H1 (cell line): ENCODE measurements at regions not wholly inside any gene's neighbourhood (a gene's known extent, or its start where the extent isn't known, plus 50 kb on each side); places are given as distances from the start of the nearest gene placed in this dataset.

ENCODE experiments used
- CTCF ChIA-PET: fragments of 300-600 bp; sonication (Branson Sonifier 250); formaldehyde crosslinking; loops from one replicate; lab custom pipeline; 2021; ENCODE audit not compliant: partially characterized antibody; lab: Charles Lee
- POLR2A ChIA-PET: fragments of 300-600 bp; sonication (Branson Sonifier 250); formaldehyde crosslinking; loops from one replicate; lab custom pipeline; 2021; ENCODE audit warnings: inconsistent platforms; ENCODE audit not compliant: partially characterized antibody; lab: Charles Lee
- DNase-seq, 2 experiments: peaks; one replicate each; pipeline versions ENCODE4 v3.0.0 to v3.0.0-alpha.2; 2010 to 2022; ENCODE audit warnings: low spot score in 2 of 2, low read depth in 1 of 2, mixed read lengths in 1 of 2
- FAIRE-seq: peaks from 2 replicates; lab custom pipeline; 2011; peaks lifted over from hg19 to GRCh38; lab: Jason Lieb, UNC
- H2AFZ ChIP-seq: 2 replicates; pipeline ENCODE4 v1.8.1; 2012; ENCODE audit warnings: low read length, inconsistent platforms
- H2AK5ac ChIP-seq: 2 replicates; pipeline ENCODE4 v1.6.1; 2013; ENCODE audit warnings: low read depth, low read length
- H2BK120ac ChIP-seq: replicated peaks from 2 replicates; pipeline ENCODE3; 2013; ENCODE audit warnings: low read depth, low read length, inconsistent platforms
- H2BK12ac ChIP-seq: 2 replicates; pipeline ENCODE4 v1.6.1; 2013; ENCODE audit warnings: low read depth, low read length
- H2BK15ac ChIP-seq: 2 replicates; pipeline ENCODE4 v1.6.1; 2013; ENCODE audit warnings: low read length
- H2BK20ac ChIP-seq: 2 replicates; pipeline ENCODE4 v1.6.1; 2013; ENCODE audit warnings: low read length
- H2BK5ac ChIP-seq: 2 replicates; pipeline ENCODE4 v1.6.1; 2013; ENCODE audit warnings: low read depth, low read length
- H3K14ac ChIP-seq: 2 replicates; pipeline ENCODE4 v1.6.1; 2013; ENCODE audit warnings: inconsistent platforms; ENCODE audit not compliant: insufficient read length
- H3K18ac ChIP-seq: 2 replicates; pipeline ENCODE4 v1.6.1; 2013; ENCODE audit warnings: low read length; ENCODE audit errors: extremely low read depth
- H3K23ac ChIP-seq: 2 replicates; pipeline ENCODE4 v1.6.1; 2013; ENCODE audit warnings: inconsistent platforms; ENCODE audit not compliant: insufficient read length
- H3K23me2 ChIP-seq: 2 replicates; pipeline ENCODE4 v1.6.1; 2013; ENCODE audit warnings: low read depth, low read length
- H3K27ac ChIP-seq: 2 replicates; pipeline ENCODE4 v1.6.1; 2011; ENCODE audit warnings: low read depth, low read length, inconsistent platforms
- H3K27me3 ChIP-seq, 4 experiments: replicated peaks in 1 of 4; 1 replicate in 1 of 4; 2 replicates in 3 of 4; pipeline versions ENCODE4 v1.6.1 to v1.8.1; 2011 to 2013; ENCODE audit warnings: low read length in 3 of 4, mild to moderate bottlenecking in 3 of 4, inconsistent platforms in 2 of 4, mixed read lengths in 2 of 4, moderate library complexity in 1 of 4; ENCODE audit not compliant: control insufficient read depth in 3 of 4, insufficient read depth in 3 of 4; ENCODE audit errors: extremely low read depth in 1 of 4
- H3K36me3 ChIP-seq, 4 experiments: 2 replicates each; pipeline versions ENCODE4 v1.6.1 to v1.8.1; 2011 to 2013; ENCODE audit warnings: mild to moderate bottlenecking in 4 of 4, low read length in 3 of 4, moderate library complexity in 2 of 4, control low read depth in 1 of 4, inconsistent platforms in 1 of 4; ENCODE audit not compliant: insufficient read depth in 4 of 4, control insufficient read depth in 2 of 4
- H3K4ac ChIP-seq: replicated peaks from 2 replicates; pipeline ENCODE3; 2013; ENCODE audit warnings: low read length, low read depth, mixed read lengths, inconsistent platforms; ENCODE audit not compliant: insufficient read length
- H3K4me1 ChIP-seq, 4 experiments: replicated peaks in 1 of 4; 1 replicate in 1 of 4; 2 replicates in 3 of 4; pipeline versions ENCODE4 v1.6.1 to v1.8.1; 2011 to 2013; ENCODE audit warnings: low read length in 3 of 4, inconsistent platforms in 2 of 4, mixed read lengths in 1 of 4; ENCODE audit not compliant: insufficient read depth in 4 of 4, control insufficient read depth in 3 of 4
- H3K4me2 ChIP-seq, 2 experiments: 2 replicates each; pipeline versions ENCODE4 v1.6.1 to v1.8.1; 2011 to 2013; ENCODE audit warnings: low read depth in 2 of 2, low read length in 2 of 2, control low read depth in 1 of 2, inconsistent platforms in 1 of 2, mild to moderate bottlenecking in 1 of 2; ENCODE audit not compliant: insufficient read depth in 1 of 2
- H3K4me3 ChIP-seq, 4 experiments: fragments of 200-600, 300-600 bp in 1 of 4; sonication (generic), shearing (Covaris generic), sonication (Bioruptor Twin) in 1 of 4; 2 replicates each; pipeline versions ENCODE4 v1.5.1 to v1.8.1; 2011 to 2016; ENCODE audit warnings: low read length in 4 of 4, low read depth in 3 of 4, control low read depth in 2 of 4, inconsistent platforms in 2 of 4, mild to moderate bottlenecking in 2 of 4, mixed read lengths in 1 of 4, moderate library complexity in 1 of 4; ENCODE audit not compliant: insufficient read depth in 2 of 4; ENCODE audit errors: extremely low read depth in 1 of 4
- H3K56ac ChIP-seq: replicated peaks from 2 replicates; pipeline ENCODE3; 2013; ENCODE audit warnings: low read depth, mild to moderate bottlenecking, mixed read lengths, low read length, inconsistent platforms; ENCODE audit not compliant: insufficient read length
- H3K79me1 ChIP-seq: 2 replicates; pipeline ENCODE4 v1.6.1; 2013; ENCODE audit warnings: low read depth, low read length, control low read depth
- H3K79me2 ChIP-seq, 2 experiments: 2 replicates each; pipeline versions ENCODE4 v1.6.1 to v1.8.1; 2012 to 2013; ENCODE audit warnings: low read length in 2 of 2, mild to moderate bottlenecking in 2 of 2, inconsistent platforms in 1 of 2; ENCODE audit not compliant: insufficient read depth in 2 of 2, control insufficient read depth in 1 of 2
- H3K9ac ChIP-seq, 4 experiments: replicated peaks in 1 of 4; 1 replicate in 1 of 4; 2 replicates in 3 of 4; pipeline versions ENCODE4 v1.6.1 to v1.8.1; 2011 to 2013; ENCODE audit warnings: low read depth in 3 of 4, low read length in 3 of 4, control low read depth in 2 of 4, mild to moderate bottlenecking in 2 of 4, moderate library complexity in 2 of 4, inconsistent platforms in 1 of 4; ENCODE audit errors: extremely low read depth in 1 of 4
- H3K9me3 ChIP-seq, 2 experiments: 2 replicates each; pipeline versions ENCODE4 v1.6.1 to v1.8.1; 2012 to 2013; ENCODE audit warnings: mild to moderate bottlenecking in 2 of 2, moderate library complexity in 2 of 2, control low read depth in 1 of 2, inconsistent platforms in 1 of 2, low read depth in 1 of 2, low read length in 1 of 2, mixed read lengths in 1 of 2; ENCODE audit not compliant: insufficient read depth in 2 of 2
- H4K20me1 ChIP-seq, 2 experiments: replicated peaks in 1 of 2; 2 replicates each; pipeline versions ENCODE3 to v1.8.1; 2011 to 2013; ENCODE audit warnings: inconsistent platforms in 2 of 2, low read length in 2 of 2, mild to moderate bottlenecking in 1 of 2; ENCODE audit not compliant: insufficient read depth in 2 of 2, control insufficient read depth in 1 of 2
- H4K5ac ChIP-seq: 2 replicates; pipeline ENCODE4 v1.6.1; 2013; ENCODE audit warnings: low read length, low read depth, mixed read lengths, inconsistent platforms; ENCODE audit not compliant: insufficient read length
- H4K8ac ChIP-seq: 2 replicates; pipeline ENCODE4 v1.8.0; 2013; ENCODE audit warnings: mild to moderate bottlenecking, moderate library complexity, low read length, inconsistent platforms; ENCODE audit not compliant: insufficient read depth; ENCODE audit errors: extremely low read depth
- H4K91ac ChIP-seq: replicated peaks from 2 replicates; pipeline ENCODE3; 2013; ENCODE audit warnings: low read length, mixed read lengths, inconsistent platforms; ENCODE audit not compliant: insufficient read length
- MAFK ChIP-seq: IDR thresholded peaks from 2 replicates; pipeline ENCODE4 v1.6.1; 2012; ENCODE audit warnings: low read depth, mild to moderate bottlenecking, improper control_type of control experiment, low read length
- TAF1 ChIP-seq: IDR thresholded peaks from 2 replicates; pipeline ENCODE4 v1.6.1; 2011; ENCODE audit warnings: mild to moderate bottlenecking, low read depth, low read length
- WGBS, 2 experiments: shearing (Covaris generic) in 1 of 2; methylation state at CpG; one replicate each; pipeline versions ENCODE4 v1.1.6 to v1.1.7; 2013 to 2015; ENCODE audit warnings: low lambda C conversion rate in 2 of 2, mixed read lengths in 2 of 2, inconsistent platforms in 1 of 2, low coverage in 1 of 2, missing lambda C conversion rate in 1 of 2; ENCODE audit not compliant: insufficient replicate concordance in 2 of 2, insufficient coverage in 1 of 2, insufficient read length in 1 of 2; ENCODE audit errors: extremely low coverage in 1 of 2, missing lambda C conversion rate in 1 of 2; 5-methylcytosine and 5-hydroxymethylcytosine counted together

- Histone ChIP-seq H2AK5ac (no peak overlapping the region), H2BK15ac (no peak overlapping the region), H3K4me2 (no peak overlapping the region), H3K9ac (no peak overlapping the region), H3K14ac (no peak overlapping the region), H3K4me1 (no peaks in the 10 kb centered on the region), H2BK20ac (no peak overlapping the region), H3K23me2 (no peaks in the 10 kb centered on the region), H2BK12ac (no peak overlapping the region), H3K79me1 (no peaks in the 10 kb centered on the region), H2BK120ac (no peak overlapping the region), H4K20me1 (no peaks in the 10 kb centered on the region), H3K79me2 (no peaks in the 10 kb centered on the region), H3K18ac (no peak overlapping the region), H4K5ac (no peak overlapping the region), H2AFZ (no peak overlapping the region), H3K56ac (no peak overlapping the region), H4K8ac (no peak overlapping the region), H3K23ac (no peak overlapping the region), H3K27ac (no peak overlapping the region), H2BK5ac (no peak overlapping the region), H3K36me3 (no peaks in the 10 kb centered on the region), H3K27me3 (no peaks in the 10 kb centered on the region), H3K9me3 (peaks cover 12% of the 10 kb centered on the region in 2 experiments), H3K4me3 (no peak overlapping the region; a peak in 1 of 8 replicates), H4K91ac (no peak overlapping the region), H3K4ac (no peak overlapping the region)
- ChIA-PET CTCF (interaction anchor here (0.6 to 2.3 kb wide), 19 partner anchors 9 to 453 kb away, joined by 3 to 18 read pairs (median 4); no protein-coding TSS in a partner anchor), POLR2A (no interaction called here)
- DNase-seq (no peak), FAIRE-seq (no peak)
- WGBS, 2 experiments = 86% methylated on average over 1 of the region's 1 CpG; no CpG with 5 or more reads in 1 of the 2 experiments
- TF ChIP-seq MAFK (no peak), TAF1 (no peak)
These were observed 308.7 kb downstream of the RPAP3 start for GRCh38 chr12:47396902-47397663.
